Glutamatergic neuron (in vitro differentiated cells): ENCODE measurements at regions not wholly inside any gene's neighbourhood (a gene's known extent, or its start where the extent isn't known, plus 50 kb on each side); places are given as distances from the start of the nearest gene placed in this dataset.
"Not testable (repeated sequence)": the region's sequence is repeated elsewhere in the genome, so short reads cannot be mapped to it uniquely, and the experiment has no call there.

ENCODE experiments used
- DNase-seq: peaks from one replicate; pipeline ENCODE4 v3.0.0; 2022
- H3K27ac Mint-ChIP-seq: one replicate; pipeline ENCODE4 v1.8.0; 2020; ENCODE audit warnings: mild to moderate bottlenecking, mixed read lengths, inconsistent platforms; ENCODE audit not compliant: unreplicated experiment
- H3K27me3 Mint-ChIP-seq: one replicate; pipeline ENCODE4 v1.8.0; 2020; ENCODE audit warnings: mild to moderate bottlenecking, moderate library complexity, mixed read lengths, inconsistent platforms; ENCODE audit not compliant: unreplicated experiment
- H3K36me3 Mint-ChIP-seq: one replicate; pipeline ENCODE4 v1.8.0; 2020; ENCODE audit warnings: mild to moderate bottlenecking, mixed read lengths, inconsistent platforms; ENCODE audit not compliant: unreplicated experiment
- H3K4me1 Mint-ChIP-seq: one replicate; pipeline ENCODE4 v1.8.0; 2020; ENCODE audit warnings: mild to moderate bottlenecking, low read depth, mixed read lengths, inconsistent platforms; ENCODE audit not compliant: unreplicated experiment
- H3K4me3 Mint-ChIP-seq: one replicate; pipeline ENCODE4 v1.8.0; 2020; ENCODE audit warnings: mild to moderate bottlenecking, mixed read lengths, inconsistent platforms; ENCODE audit not compliant: unreplicated experiment
- H3K9me3 Mint-ChIP-seq: one replicate; pipeline ENCODE4 v1.8.0; 2020; ENCODE audit warnings: mild to moderate bottlenecking, moderate library complexity, mixed read lengths, inconsistent platforms; ENCODE audit not compliant: unreplicated experiment
- CTCF ChIP-seq: fragments of 200-600 bp; sonication (generic); IDR thresholded peaks from one replicate; pipeline ENCODE4 v1.5.0; 2021; ENCODE audit not compliant: partially characterized antibody, unreplicated experiment

- DNase-seq = no peak
- no peaks in the 10 kb centered on the region for H3K36me3 Mint-ChIP-seq
- no peak for TF ChIP-seq CTCF
- no peak overlapping the region for H3K4me3 Mint-ChIP-seq
- no peak overlapping the region for H3K27ac Mint-ChIP-seq
- peaks cover 2% of the 10 kb centered on the region for H3K9me3 Mint-ChIP-seq
- H3K4me1 Mint-ChIP-seq = no peaks in the 10 kb centered on the region
- H3K27me3 Mint-ChIP-seq = no peaks in the 10 kb centered on the region
Measured at GRCh38 chr7:124618871-124619270, 146.7 kb downstream of the GPR37 start.

- not testable (repeated sequence) for H3K4me3 Mint-ChIP-seq, DNase-seq, H3K27me3 Mint-ChIP-seq, H3K9me3 Mint-ChIP-seq, H3K27ac Mint-ChIP-seq, H3K36me3 Mint-ChIP-seq, H3K4me1 Mint-ChIP-seq
Measured at GRCh38 chr7:124618051-124618450, 147.5 kb downstream of the GPR37 start.

GRCh38 chr7:124603066-124603465 is 162.5 kb downstream of the GPR37 start:
- Mint-ChIP-seq H3K4me3 (no peak overlapping the region), H3K27me3 (no peaks in the 10 kb centered on the region), H3K36me3 (no peaks in the 10 kb centered on the region), H3K9me3 (no peaks in the 10 kb centered on the region), H3K27ac (no peak overlapping the region), H3K4me1 (no peaks in the 10 kb centered on the region)
- DNase-seq = no peak
- no peak for TF ChIP-seq CTCF

GRCh38 chr7:124597509-124597908 is 168.1 kb downstream of the GPR37 start:
- H3K4me1 Mint-ChIP-seq = no peaks in the 10 kb centered on the region
- TF ChIP-seq CTCF = no peak
- no peak for DNase-seq
- no peaks in the 10 kb centered on the region for H3K36me3 Mint-ChIP-seq
- H3K27ac Mint-ChIP-seq = no peak overlapping the region
- H3K9me3 Mint-ChIP-seq = no peaks in the 10 kb centered on the region
- no peaks in the 10 kb centered on the region for H3K27me3 Mint-ChIP-seq
- no peak overlapping the region for H3K4me3 Mint-ChIP-seq

GRCh38 chr7:124596881-124597280 is 168.7 kb downstream of the GPR37 start:
- no peak overlapping the region for H3K27ac Mint-ChIP-seq
- no peak for DNase-seq
- TF ChIP-seq CTCF = no peak
- no peaks in the 10 kb centered on the region for H3K4me1 Mint-ChIP-seq
- H3K4me3 Mint-ChIP-seq = no peak overlapping the region
- H3K9me3 Mint-ChIP-seq = no peaks in the 10 kb centered on the region
- no peaks in the 10 kb centered on the region for H3K27me3 Mint-ChIP-seq
- no peaks in the 10 kb centered on the region for H3K36me3 Mint-ChIP-seq

GRCh38 chr7:124590814-124591213 is 174.8 kb downstream of the GPR37 start:
- H3K36me3 Mint-ChIP-seq = peaks cover 4% of the 10 kb centered on the region
- no peak for TF ChIP-seq CTCF
- H3K4me1 Mint-ChIP-seq = no peaks in the 10 kb centered on the region
- no peak overlapping the region for H3K4me3 Mint-ChIP-seq
- peaks cover 4% of the 10 kb centered on the region for H3K9me3 Mint-ChIP-seq
- peaks cover 2% of the 10 kb centered on the region for H3K27me3 Mint-ChIP-seq
- no peak overlapping the region for H3K27ac Mint-ChIP-seq
- DNase-seq = no peak
